Astrocyte of the cerebellum (primary cell): ENCODE measurements at regions not wholly inside any gene's neighbourhood (a gene's known extent, or its start where the extent isn't known, plus 50 kb on each side); places are given as distances from the start of the nearest gene placed in this dataset.
"Not testable (repeated sequence)": the region's sequence is repeated elsewhere in the genome, so short reads cannot be mapped to it uniquely, and the experiment has no call there.

ENCODE experiments used
- DNase-seq: peaks from one replicate; pipeline ENCODE4 v3.0.0-alpha.2; 2011; ENCODE audit warnings: low read depth
- H3K4me3 ChIP-seq: 2 replicates; pipeline ENCODE4 v1.5.1; 2011; ENCODE audit warnings: mild to moderate bottlenecking, low read depth, low read length, moderate library complexity
- in situ Hi-C: cut with HindIII; loops from 2 replicates; pipeline ENCODE4 v1.10.0; 2017; ENCODE audit warnings: low sequenced_read_pairs
- TF ChIP-seq, protein P1 (sequence below): IDR thresholded peaks from 2 replicates; pipeline ENCODE4 v1.5.1; 2012; ENCODE audit warnings: low read length, low read depth, moderate library complexity, mild to moderate bottlenecking; ENCODE audit errors: missing control alignments

DNA sequence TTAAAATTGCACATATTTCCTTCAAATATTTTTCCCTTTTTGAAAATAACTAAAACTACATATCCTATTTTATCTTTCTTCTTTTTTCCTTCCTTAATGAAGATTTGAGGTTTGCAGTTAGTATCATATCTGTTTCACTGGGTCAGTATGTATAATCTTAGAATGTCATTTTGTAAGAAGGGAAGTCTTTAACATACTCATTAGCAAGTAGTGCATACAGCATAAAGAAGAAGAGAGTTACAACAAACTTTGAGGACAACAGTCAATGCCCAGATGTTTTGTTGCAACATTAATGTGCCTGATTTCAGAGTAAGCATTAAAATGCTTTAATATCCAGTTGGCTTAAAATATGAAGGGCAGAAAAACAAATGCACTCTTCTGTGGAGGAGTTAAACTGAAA, 176.9 kb upstream of the FBXO33 start:
- in situ Hi-C loops = no loop called here
- no peak overlapping the region for H3K4me3 ChIP-seq
- no peak for DNase-seq
- TF ChIP-seq, protein P1, sequence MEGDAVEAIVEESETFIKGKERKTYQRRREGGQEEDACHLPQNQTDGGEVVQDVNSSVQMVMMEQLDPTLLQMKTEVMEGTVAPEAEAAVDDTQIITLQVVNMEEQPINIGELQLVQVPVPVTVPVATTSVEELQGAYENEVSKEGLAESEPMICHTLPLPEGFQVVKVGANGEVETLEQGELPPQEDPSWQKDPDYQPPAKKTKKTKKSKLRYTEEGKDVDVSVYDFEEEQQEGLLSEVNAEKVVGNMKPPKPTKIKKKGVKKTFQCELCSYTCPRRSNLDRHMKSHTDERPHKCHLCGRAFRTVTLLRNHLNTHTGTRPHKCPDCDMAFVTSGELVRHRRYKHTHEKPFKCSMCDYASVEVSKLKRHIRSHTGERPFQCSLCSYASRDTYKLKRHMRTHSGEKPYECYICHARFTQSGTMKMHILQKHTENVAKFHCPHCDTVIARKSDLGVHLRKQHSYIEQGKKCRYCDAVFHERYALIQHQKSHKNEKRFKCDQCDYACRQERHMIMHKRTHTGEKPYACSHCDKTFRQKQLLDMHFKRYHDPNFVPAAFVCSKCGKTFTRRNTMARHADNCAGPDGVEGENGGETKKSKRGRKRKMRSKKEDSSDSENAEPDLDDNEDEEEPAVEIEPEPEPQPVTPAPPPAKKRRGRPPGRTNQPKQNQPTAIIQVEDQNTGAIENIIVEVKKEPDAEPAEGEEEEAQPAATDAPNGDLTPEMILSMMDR = no peak

DNA sequence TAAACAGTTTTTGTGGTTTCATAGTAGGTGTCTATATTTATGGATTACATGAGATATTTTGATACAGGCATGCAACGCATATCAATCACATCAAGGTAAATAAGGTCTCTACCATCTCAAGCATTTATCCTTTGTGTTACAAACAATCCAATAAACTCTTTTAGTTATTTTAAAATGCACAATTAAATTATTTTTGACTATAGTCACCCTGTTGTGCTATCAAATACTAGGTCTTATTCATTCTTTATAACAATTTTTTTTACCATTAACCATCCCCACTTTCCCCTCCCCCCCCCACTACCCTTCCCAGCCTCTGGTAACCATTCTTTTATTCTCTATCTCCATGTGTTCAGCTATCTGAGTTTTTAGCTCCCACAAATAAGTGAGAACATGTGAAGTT, 175.7 kb upstream of the FBXO33 start:
- in situ Hi-C loops = no loop called here
- no peak overlapping the region for H3K4me3 ChIP-seq
- TF ChIP-seq, protein P1 = no peak
- DNase-seq = no peak

DNA sequence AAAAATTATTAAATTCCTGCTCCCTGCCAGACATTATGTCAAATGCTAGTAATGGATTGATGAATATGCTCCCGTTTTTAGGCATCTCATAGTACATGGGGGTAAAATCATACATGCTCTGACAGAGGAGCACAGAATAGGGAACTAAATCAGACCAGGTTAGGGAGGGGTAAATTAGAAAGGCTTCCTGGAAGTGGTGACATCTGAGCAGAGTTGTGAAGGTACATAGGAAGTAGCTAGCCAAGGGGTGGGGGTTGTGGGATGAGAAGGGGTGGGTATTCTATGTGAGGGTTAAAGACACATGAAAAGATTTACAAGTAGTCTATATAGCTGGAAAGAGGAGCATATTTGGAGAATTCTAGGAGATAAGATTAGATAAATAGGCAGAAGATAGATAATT, 171.7 kb upstream of the FBXO33 start:
- in situ Hi-C loops = no loop called here
- H3K4me3 ChIP-seq = no peak overlapping the region
- DNase-seq = no peak
- TF ChIP-seq, protein P1 = no peak

DNA sequence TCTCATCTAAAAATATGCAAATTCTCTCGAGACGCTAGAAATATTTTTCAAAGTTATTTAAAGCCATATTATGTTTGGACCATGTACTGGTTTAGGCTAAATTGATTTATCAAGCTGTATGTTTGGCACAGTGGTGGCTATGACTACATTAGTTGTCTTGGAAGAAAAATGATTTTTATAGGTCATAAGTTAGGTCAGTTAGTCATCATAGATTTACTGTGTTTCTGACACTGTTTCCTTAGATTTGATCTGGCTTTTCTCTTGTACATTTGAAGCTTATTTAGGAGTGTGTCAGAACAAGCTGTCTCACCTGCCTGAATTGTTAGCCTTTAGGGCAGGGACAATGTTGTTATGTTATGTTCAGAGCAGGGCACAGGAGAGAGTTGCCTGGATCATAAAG, 161.1 kb upstream of the FBXO33 start:
- TF ChIP-seq, protein P1 = no peak
- in situ Hi-C loops = no loop called here
- H3K4me3 ChIP-seq = no peak overlapping the region
- DNase-seq = no peak

DNA sequence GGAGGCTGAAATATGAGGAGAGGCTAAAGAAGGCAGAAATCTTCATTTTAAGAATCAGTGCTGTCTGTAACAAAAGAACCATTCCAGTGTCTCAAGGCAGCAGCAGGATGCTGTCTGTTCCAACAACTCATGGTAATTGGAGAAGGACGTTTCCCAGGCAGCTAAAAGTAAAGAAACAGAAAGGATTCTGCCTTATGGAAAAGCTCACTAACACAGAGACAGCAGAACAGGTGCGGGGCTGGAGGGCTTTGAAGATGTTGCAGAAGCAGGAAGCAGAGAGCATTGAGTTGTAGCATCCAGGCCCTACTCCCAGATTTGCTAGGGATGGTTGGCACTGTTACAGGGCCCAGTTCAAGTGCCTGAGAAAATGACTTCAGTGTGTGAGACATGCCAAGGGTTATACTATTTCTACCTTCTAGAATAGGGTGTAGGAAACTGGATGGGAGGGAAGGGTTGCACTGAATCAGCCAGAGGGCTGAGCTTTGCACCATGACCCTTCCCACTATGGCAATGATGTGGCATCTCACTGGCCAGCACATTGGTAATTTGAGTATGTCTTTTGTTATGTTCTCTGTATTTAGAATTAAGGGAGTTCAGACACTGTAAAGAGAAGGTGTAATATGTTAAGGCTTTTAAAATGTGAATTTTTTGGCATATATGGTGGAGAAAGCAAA, 160.0 kb upstream of the FBXO33 start:
- in situ Hi-C loops = no loop called here
- DNase-seq = no peak

DNA sequence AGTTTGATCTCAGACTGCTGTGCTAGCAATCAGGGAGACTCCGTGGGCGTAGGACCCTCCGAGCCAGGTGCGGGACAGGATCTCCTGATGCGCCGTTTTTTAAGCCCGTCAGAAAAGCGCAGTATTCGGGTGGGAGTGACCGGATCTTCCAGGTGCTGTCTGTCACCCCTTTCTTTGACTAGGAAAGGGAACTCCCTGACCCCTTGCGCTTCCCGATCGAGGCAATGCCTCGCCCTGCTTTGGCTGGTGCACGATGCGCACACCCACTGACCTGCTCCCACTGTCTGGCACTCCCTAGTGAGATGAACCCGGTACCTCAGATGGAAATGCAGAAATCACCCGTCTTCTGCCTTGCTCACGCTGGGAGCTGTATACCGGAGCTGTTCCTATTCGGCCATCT, 157.6 kb upstream of the FBXO33 start:
- DNase-seq, H3K4me3 ChIP-seq, in situ Hi-C loops: not testable (repeated sequence)

More for the DNA sequence above, 160.0 kb upstream of the FBXO33 start:
- no peak overlapping the region for H3K4me3 ChIP-seq
- TF ChIP-seq, protein P1 = no peak

DNA sequence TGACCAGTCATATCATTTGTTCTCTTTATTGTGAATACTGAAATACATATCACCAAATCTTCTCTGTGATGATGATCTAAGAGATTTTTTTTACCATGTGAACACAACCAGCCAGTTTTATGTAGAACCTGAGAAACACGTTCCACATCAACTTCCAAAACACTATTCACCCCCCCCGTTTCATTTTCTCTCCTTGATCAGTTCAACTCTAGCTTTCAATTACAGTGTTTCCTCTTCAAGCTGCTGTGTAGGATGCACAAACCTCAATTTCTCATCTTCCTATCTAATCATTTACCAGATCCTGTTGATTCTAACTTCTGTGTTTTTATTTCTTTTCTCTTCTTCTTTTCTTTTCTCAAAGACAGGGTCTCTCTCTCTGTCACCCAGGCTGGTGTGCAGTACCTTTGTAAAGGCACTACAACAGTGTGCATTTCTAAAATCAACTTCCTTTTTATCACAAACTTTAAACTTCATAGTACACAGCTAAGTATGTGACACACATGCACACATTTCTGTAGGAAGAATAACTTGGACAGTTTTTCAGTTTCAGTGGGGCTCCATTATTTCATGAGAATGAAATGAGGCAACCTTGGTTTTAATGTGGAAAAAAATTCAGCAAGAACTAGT, 149.9 kb upstream of the FBXO33 start:
- no peak overlapping the region for H3K4me3 ChIP-seq
- TF ChIP-seq, protein P1 = no peak
- DNase-seq = no peak
- in situ Hi-C loops = no loop called here
